Retina (tissue), 1 donor: ENCODE measurements at regions not wholly inside any gene's neighbourhood (a gene's known extent, or its start where the extent isn't known, plus 50 kb on each side); places are given as distances from the start of the nearest gene placed in this dataset.
A peak's percentile ranks its signal among the peaks of the same experiment; 100 is the strongest.
"Not testable (repeated sequence)": the region's sequence is repeated elsewhere in the genome, so short reads cannot be mapped to it uniquely, and the experiment has no call there.

ENCODE experiments used
- DNase-seq: peaks from one replicate; pipeline ENCODE4 v3.0.0-alpha.2; 2016

GRCh38 chr10:94238006-94238617 lies 124.6 kb downstream of the NOC3L start:
- DNase-seq: no peak

- no peak for DNase-seq
Observed at GRCh38 chr10:94239696-94240095, 123.0 kb downstream of the NOC3L start.

- DNase-seq: no peak
Observed at GRCh38 chr10:94240491-94240890, 122.2 kb downstream of the NOC3L start.

GRCh38 chr10:94240901-94241300 lies 121.8 kb downstream of the NOC3L start:
- no peak for DNase-seq

GRCh38 chr10:94251098-94251497 lies 111.6 kb downstream of the NOC3L start:
- DNase-seq: no peak

GRCh38 chr10:94251568-94251967 lies 111.2 kb downstream of the NOC3L start:
- no peak for DNase-seq

- not testable (repeated sequence) for DNase-seq
Observed at GRCh38 chr10:94257407-94257806, 105.3 kb downstream of the NOC3L start.

GRCh38 chr10:94260455-94260854 lies 102.3 kb downstream of the NOC3L start:
- DNase-seq: no peak

- no peak for DNase-seq
Observed at GRCh38 chr10:94264085-94264484, 98.7 kb downstream of the NOC3L start.

- no peak for DNase-seq
Observed at GRCh38 chr10:94266091-94266490, 96.6 kb downstream of the NOC3L start.

- no peak for DNase-seq
Observed at GRCh38 chr10:94268652-94269051, 94.1 kb downstream of the NOC3L start.

GRCh38 chr10:94274142-94274787 lies 88.5 kb downstream of the NOC3L start:
- DNase-seq: no peak

- DNase-seq: no peak
Observed at GRCh38 chr10:94276140-94276539, 86.6 kb downstream of the NOC3L start.

GRCh38 chr10:94277450-94277849 lies 85.3 kb downstream of the NOC3L start:
- no peak for DNase-seq

- DNase-seq: peak; percentile 25
Observed at GRCh38 chr10:94279835-94280709, 82.7 kb downstream of the NOC3L start.

GRCh38 chr10:94281654-94282053 lies 81.1 kb downstream of the NOC3L start:
- no peak for DNase-seq

GRCh38 chr10:94282369-94282768 lies 80.4 kb downstream of the NOC3L start:
- no peak for DNase-seq
